Parathyroid adenoma (tissue), 2 donors: ENCODE measurements at regions not wholly inside any gene's neighbourhood (a gene's known extent, or its start where the extent isn't known, plus 50 kb on each side); places are given as distances from the start of the nearest gene placed in this dataset.

Source experiments
- H2AFZ ChIP-seq: fragments of 300-600 bp; sonication (generic); one replicate; pipeline ENCODE4 v1.7.0; 2017; ENCODE audit warnings: antibody characterized with exemption, mild to moderate bottlenecking
- H3K27ac ChIP-seq: fragments of 300-600 bp; sonication (generic); one replicate; pipeline ENCODE4 v1.7.0; 2017
- H3K27me3 ChIP-seq: fragments of 300-600 bp; sonication (generic); one replicate; pipeline ENCODE4 v1.7.0; 2017; ENCODE audit warnings: low read length; ENCODE audit not compliant: control insufficient read depth, insufficient read depth
- H3K36me3 ChIP-seq: fragments of 300-600 bp; sonication (generic); one replicate; pipeline ENCODE4 v1.7.0; 2017; ENCODE audit warnings: low read length; ENCODE audit not compliant: control insufficient read depth, insufficient read depth
- H3K4me1 ChIP-seq: fragments of 300-600 bp; sonication (generic); one replicate; pipeline ENCODE4 v1.7.0; 2017; ENCODE audit warnings: control low read depth
- H3K4me2 ChIP-seq: fragments of 300-600 bp; sonication (generic); one replicate; pipeline ENCODE4 v1.7.0; 2017; ENCODE audit warnings: low read length
- H3K4me3 ChIP-seq: fragments of 300-600 bp; sonication (generic); one replicate; pipeline ENCODE4 v1.7.0; 2017; ENCODE audit warnings: low read depth, low read length
- H3K79me2 ChIP-seq: fragments of 300-600 bp; sonication (generic); one replicate; pipeline ENCODE4 v1.7.0; 2017; ENCODE audit warnings: control low read depth
- H3K9ac ChIP-seq: fragments of 300-600 bp; sonication (generic); one replicate; pipeline ENCODE4 v1.7.0; 2017; ENCODE audit warnings: mild to moderate bottlenecking
- H3K9me3 ChIP-seq: fragments of 300-600 bp; sonication (generic); one replicate; pipeline ENCODE4 v1.7.0; 2017; ENCODE audit warnings: low read length; ENCODE audit not compliant: control insufficient read depth
- CTCF ChIP-seq: fragments of 300-600 bp; sonication (generic); IDR thresholded peaks from one replicate; pipeline ENCODE4 v1.7.0; 2017; ENCODE audit warnings: antibody characterized with exemption, mild to moderate bottlenecking
- donor health status: primary hyperparathyroidism.

- Histone ChIP-seq H3K4me1 (no peaks in the 10 kb centered on the region), H3K36me3 (no peaks in the 10 kb centered on the region), H3K27ac (no peak overlapping the region), H3K9ac (no peak overlapping the region), H3K9me3 (no peaks in the 10 kb centered on the region), H3K4me3 (no peak overlapping the region), H2AFZ (no peak overlapping the region), H3K4me2 (no peak overlapping the region), H3K27me3 (no peaks in the 10 kb centered on the region), H3K79me2 (no peaks in the 10 kb centered on the region)
- no peak for TF ChIP-seq CTCF
These were observed 208.6 kb upstream of the CDKN3 start for GRCh38 chr14:54188064-54188666.

DNA sequence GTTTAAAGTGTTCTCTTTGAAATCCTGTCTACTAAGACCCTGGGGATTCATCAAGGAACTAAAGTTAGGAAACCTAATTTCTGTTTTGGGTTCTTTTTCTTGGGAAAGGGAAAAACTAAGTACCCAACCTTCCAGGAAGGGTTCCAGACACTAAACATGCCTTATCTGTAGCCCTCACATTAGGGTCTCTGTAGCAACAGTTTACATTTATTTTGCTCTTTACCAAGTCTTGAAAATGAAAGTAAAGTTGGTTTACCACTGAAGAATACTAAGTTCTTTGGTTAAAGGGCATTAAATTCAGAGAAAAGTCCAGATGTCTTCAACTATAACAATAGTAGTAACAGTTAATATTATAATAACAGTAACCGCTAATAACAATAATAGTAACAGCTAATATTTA is 207.5 kb upstream of the CDKN3 start:
- Histone ChIP-seq H3K9me3 (no peaks in the 10 kb centered on the region), H3K27ac (no peak overlapping the region), H3K9ac (no peak overlapping the region), H3K27me3 (no peaks in the 10 kb centered on the region), H3K36me3 (no peaks in the 10 kb centered on the region), H3K4me2 (no peak overlapping the region), H2AFZ (no peak overlapping the region), H3K79me2 (no peaks in the 10 kb centered on the region), H3K4me3 (no peak overlapping the region), H3K4me1 (no peaks in the 10 kb centered on the region)
- no peak for TF ChIP-seq CTCF

DNA sequence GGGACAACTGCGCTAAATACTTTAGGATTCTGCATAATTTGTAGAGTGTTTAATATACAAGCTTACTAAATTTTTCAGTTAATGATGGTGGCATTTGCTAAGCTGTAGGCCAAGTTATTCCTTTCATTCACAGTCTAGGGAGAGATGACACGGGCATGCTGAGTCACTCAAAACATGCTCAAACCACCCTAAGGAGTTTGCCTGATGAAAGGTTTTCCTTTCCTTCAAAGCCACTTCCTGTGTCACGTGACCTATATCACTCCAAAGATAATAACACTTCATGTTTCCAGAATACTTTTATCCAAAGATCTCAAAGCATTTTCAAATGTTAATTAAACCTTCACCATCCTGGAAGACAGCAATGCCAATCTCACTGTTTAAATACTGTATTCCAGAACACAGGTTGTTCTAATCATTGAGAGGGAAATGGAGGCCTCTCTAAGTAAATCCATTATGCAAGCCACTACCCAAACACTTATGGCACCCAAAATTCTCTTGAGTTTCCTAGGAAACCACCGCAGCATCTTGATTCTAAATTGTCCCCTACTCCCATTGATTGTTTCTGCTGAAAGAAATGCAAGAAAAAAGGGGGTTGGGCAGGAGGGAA is 207.0 kb upstream of the CDKN3 start:
- no peak for TF ChIP-seq CTCF
- no peaks in the 10 kb centered on the region for H3K79me2 ChIP-seq
- no peaks in the 10 kb centered on the region for H3K9me3 ChIP-seq

DNA sequence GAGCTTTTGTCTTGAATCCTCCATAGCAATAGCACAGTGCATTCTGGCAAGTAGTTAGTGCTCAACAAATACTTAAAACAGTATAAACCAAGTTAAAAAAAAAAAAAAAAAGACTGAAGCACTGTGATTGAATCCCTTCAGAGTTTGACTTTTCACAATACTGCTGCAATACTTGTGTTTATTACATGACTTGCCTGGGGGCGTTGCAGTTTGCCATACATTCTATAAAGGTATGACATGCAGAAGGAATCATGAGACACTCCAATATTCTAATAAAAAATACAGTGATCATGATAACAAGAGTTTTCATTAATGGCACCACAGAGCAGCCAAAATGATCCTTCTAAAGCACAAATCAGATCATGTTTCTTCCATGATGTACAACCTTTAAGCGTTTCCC is 205.0 kb upstream of the CDKN3 start:
- Histone ChIP-seq H3K4me1 (no peaks in the 10 kb centered on the region), H3K4me3 (no peak overlapping the region), H3K27ac (no peak overlapping the region), H3K79me2 (no peaks in the 10 kb centered on the region), H3K9me3 (no peaks in the 10 kb centered on the region), H3K36me3 (no peaks in the 10 kb centered on the region), H3K27me3 (no peaks in the 10 kb centered on the region), H3K9ac (no peak overlapping the region), H3K4me2 (no peak overlapping the region), H2AFZ (no peak overlapping the region)
- no peak for TF ChIP-seq CTCF

More for the DNA sequence above, 207.0 kb upstream of the CDKN3 start:
- H3K36me3 ChIP-seq, result no peaks in the 10 kb centered on the region
- H3K4me1 ChIP-seq, result no peaks in the 10 kb centered on the region
- no peak overlapping the region for H3K4me2 ChIP-seq
- no peak overlapping the region for H3K4me3 ChIP-seq
- no peak overlapping the region for H3K9ac ChIP-seq
- no peaks in the 10 kb centered on the region for H3K27me3 ChIP-seq
- no peak overlapping the region for H3K27ac ChIP-seq
- no peak overlapping the region for H2AFZ ChIP-seq

DNA sequence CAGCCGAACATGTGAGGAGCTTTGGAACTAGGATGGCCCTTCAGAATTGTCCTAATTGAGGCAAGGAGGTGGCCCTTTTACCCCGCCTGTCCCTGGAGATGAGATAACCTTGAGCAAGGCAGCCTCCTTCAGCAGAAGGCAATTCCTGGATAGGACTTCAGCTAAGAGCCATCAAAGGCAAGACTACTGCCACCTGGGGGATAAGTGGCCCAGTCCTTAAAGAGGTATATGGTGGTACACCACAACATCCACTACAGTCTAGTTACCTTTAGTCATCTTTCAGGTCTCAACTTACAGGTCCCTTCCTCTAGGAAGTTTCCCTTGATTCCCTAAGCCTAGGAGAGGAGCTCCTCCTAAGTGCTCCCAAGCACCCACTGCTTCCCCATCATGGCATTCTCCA is 204.2 kb upstream of the CDKN3 start:
- Histone ChIP-seq H3K9me3 (no peaks in the 10 kb centered on the region), H3K4me2 (no peak overlapping the region), H3K4me1 (no peaks in the 10 kb centered on the region), H2AFZ (no peak overlapping the region), H3K4me3 (no peak overlapping the region), H3K36me3 (no peaks in the 10 kb centered on the region), H3K9ac (no peak overlapping the region), H3K79me2 (no peaks in the 10 kb centered on the region), H3K27ac (no peak overlapping the region), H3K27me3 (no peaks in the 10 kb centered on the region)
- no peak for TF ChIP-seq CTCF
